Occipital lobe (tissue), 1 donor: ENCODE measurements at regions not wholly inside any gene's neighbourhood (a gene's known extent, or its start where the extent isn't known, plus 50 kb on each side); places are given as distances from the start of the nearest gene placed in this dataset.
"Not testable (repeated sequence)": the region's sequence is repeated elsewhere in the genome, so short reads cannot be mapped to it uniquely, and the experiment has no call there.

Experiments used
- DNase-seq: peaks from one replicate; lab custom pipeline; 2025; lab: John Stamatoyannopoulos, UW

DNA sequence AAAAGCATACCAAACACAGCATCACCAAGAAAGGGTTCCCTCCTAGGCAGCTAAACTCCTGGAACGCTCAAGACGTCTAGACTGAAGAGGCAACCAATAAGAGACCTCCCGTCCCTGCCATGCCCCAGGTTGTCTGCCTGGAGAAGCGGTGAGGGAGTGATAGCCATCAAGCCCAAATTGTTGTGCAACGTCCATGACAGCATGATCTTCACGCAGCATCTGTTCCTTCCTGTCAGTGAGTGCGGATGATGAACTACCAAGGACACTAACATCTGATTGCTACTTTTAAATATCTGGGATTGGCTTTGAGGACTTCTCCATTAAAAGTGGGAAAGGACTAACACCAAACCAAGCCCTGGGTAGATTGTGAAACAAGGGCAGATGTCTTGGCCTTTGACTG lies 149.7 kb downstream of the TXNL1 start:
- no peak for DNase-seq

DNA sequence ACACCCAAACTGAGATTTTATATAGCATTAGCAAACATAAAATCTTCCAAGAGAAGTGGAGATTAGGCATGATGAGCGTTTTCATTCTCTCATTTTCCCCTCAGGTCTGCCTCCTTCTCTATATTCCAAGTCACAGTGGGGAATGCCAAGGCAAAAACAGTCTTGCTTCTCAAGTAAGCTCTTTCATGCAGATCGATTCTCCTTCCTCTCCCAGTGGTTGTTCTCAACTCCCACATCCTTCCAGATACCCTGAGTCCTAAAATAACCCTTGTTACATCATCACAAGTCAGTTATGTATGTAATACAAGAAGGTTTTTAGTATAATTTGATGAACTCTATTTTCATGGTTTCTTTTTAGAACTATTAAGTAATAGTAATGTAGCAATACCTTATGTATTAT lies 150.6 kb downstream of the TXNL1 start:
- DNase-seq: no peak

DNA sequence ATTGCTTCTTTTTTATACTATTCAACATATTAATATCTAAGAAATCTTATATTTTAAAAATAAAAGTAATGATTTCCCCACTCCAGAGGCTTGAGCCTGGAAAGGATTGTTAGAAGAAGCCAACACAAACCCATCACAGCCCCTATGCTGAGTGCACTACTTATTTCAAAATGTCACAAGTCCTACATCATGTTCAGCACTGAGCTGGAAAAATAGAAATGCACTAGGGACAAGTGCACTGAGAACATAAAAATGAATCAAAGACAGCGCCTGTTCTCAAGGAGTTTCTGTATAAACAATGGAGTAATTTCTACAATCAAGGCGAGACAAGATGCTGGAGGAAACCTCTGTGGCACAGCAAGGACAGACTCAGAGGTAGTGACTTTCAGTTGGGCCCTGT lies 155.0 kb downstream of the TXNL1 start:
- DNase-seq: no peak

DNA sequence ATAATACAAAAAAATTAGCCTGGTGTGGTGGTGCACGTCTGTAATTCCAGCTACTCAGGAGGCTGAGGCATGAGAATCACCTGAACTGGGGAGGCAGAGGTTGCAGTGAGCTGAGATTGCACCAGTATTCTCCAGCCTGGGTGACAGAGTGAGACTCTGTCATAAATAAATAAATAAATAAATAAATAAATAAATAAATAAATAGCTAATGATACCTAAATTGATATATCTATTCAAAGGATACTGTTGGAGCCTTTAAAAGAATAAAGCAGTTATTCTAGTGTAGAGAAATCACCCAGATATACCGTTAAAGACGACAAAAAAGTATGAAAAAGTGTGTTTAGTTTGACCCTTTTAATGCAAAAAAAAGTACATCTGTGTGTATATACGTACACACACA lies 155.6 kb downstream of the TXNL1 start:
- not testable (repeated sequence) for DNase-seq

DNA sequence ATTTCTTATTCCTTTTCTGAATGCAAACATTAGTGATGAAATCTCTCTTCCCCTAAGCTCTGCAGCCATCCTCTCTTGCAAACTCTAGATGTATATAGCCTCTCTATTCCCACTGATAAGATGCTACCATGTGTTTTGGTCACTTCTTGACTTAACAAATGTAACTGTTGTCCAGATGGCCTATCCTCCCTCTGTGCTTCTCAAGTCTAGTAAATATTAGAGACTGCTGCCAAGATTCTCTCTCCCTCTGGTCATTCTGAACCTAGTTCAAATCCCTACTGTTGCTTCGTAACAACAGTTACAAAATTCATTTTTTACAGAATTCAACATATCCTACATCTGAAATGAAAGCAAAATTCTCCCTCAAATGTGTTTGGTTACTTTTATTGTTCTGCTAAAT lies 156.6 kb downstream of the TXNL1 start:
- no peak for DNase-seq

DNA sequence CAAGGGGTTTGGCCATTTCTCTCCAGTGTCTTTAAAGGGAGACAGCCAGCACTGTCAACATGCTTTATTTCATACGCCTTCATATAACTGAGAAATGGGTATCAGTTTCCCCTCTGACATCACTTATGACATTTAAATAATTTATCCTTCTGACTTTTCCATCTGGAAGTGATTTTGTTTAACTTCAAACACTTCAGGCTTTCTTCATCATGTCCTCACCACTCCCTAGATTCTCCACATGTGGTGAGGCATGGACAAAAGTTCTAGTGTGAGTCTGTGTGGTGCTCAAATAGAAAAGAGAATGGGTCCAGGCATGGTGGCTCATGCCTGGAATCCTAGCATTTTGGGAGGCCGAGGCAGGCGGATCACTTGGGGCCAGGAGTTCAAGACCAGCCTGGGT lies 158.6 kb downstream of the TXNL1 start:
- no peak for DNase-seq

DNA sequence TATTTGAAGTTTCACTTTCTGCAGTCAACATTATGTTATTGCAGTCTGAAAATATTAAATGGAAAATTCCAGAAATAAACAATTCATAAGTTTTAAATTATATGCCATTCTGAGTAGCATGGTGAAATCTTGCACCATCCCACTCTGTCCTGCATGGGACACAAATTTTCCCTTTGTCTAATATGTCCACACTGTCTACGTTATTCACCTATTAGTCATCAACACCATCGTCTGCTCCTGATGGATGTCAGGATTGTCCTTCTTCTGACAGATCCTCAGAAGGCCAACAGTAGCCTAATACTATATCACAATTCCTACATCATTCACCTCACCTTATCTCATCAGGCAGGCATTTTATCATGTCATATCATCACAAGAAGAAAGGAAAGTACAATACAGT lies 163.1 kb downstream of the TXNL1 start:
- no peak for DNase-seq

DNA sequence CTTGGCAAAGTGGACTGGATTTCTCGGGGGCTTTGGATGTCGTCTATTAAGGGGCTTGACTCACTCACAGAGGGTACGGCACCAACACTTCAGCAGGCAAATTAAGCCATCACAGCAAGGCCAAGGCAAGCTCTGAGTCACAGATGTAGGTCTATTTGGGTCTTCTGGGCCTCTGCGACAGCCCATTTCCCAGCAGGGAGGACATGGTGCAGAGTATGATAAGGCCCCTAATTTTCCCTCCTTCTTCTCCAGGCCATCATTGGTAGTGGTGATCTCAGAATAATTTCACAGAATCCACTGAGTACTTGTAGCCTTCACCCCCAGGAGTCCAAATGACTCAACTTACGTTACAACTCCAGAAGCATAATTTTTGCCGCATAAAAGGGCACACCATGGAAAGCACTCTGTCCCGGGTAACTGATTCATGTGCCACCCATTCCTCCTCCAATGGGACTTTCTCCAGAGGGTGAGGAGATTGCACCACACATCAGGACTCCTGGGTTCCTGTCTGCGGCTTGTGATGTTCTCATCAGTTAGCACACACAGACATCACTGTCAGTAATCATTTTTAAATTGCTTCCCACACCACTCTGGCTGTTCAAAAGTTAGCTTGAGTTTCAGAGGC lies 164.9 kb downstream of the TXNL1 start:
- no peak for DNase-seq

DNA sequence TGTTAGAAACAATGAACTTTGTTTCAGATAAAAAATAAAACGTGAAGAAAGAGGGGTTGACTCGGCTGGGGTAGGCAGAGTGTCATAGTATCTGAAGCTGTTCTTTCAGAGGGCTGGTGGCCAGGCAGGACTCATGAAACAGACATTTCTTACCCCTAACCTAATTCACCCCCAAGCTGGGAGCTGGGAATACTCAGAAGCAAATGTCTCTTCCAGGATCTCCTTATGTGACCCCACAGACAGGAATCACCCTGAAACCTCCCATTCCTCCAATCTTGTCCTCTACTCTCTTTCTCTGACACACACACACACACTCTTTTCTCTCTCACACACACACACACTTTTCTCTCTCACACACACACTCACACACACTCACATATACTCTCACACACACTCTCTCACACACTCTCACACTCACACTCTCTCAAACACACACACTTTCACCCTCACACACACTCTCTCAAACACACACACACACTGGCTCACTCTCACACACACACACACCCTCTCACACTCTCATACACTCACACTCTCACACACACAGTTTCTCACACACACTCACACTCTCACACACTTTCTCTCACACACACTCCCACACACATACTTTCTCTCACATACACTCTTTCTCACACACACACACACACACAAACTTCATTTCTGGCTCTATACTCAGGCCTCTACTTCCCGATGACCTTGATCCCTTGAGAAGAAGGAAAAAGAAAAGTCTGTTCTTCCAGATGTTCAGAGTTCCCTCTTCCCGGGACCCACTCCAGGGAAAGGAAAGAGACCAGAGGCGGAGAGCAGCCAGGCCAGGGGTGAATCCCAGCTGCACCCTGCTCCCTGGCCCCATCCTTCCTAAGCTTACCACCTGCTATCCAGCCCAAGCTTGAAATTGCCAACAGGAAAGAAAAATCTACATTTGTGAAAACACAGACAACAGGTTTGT lies 167.7 kb downstream of the TXNL1 start:
- no peak for DNase-seq

DNA sequence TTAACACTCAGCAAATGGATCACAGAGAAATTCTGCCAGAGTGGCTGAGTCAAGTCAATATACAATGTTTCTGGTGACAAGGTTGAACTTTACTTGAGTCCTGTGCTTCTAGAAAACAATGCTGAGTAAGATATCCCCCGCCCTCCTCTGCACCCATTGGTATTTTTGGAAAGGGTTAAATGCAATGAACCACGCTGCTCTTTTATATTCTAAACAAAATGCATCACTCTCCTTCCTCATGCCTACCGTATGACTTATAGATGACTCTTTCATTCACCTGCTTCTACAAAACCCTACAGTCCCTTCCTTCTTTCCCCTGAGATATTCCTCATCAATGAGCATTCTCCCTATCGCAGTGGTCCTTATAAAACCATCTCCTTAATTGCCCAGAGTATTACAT lies 168.8 kb downstream of the TXNL1 start:
- DNase-seq: no peak

DNA sequence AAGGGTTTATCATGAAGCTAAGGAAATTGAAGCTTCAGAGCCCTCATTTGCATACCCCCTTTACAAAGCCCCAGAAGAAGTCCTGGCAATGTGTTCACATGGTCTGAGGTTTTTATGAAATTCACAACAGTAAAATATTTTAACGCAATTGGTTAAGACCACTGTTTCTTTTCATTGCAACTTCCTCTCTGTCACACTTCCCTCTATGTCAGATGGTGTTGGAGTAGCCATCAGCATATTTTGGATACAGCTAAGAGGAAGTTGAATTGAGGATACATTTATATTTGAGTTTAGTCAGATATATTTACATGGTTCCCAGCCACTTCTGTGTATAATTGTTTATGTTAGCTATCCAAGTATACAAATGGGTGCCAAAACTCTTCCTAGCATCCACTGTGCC lies 170.0 kb downstream of the TXNL1 start:
- no peak for DNase-seq

DNA sequence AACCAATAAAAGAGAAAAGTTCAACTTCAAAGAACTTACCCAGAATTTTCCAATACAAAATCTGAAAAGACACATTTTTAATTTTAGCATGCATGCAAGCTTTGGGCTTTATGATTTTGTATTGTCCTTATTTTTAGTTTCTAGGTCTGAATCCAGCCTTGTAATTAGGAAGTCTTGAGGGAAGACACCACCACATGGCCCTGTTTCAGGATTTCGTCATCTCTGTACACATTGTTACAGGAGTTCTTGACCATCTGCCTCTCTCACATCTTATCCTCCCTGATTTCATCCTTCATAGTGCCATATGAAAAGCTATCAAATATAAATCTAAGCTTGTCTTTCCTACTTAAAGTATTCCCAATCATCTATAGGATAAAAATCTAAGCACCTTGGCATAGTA lies 176.1 kb downstream of the TXNL1 start:
- DNase-seq: no peak

DNA sequence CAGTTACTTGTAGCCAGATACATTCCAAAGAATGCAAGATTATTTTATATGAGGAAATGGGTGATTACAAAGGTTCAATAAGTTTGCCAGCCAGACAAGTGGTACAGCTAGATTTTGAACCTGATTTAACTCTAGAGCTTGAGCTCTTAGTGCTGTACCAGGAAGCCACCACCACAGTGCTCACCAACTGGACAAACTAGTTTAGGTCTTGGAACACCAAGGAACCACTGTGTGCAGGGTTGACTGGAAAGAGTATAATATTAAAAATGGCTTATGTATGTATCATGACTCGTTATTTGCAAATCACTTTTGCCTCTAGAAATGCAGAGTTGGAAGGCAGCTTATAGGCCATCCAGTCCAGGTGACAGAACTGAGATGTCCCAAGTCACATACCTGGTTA lies 177.2 kb downstream of the TXNL1 start:
- DNase-seq: no peak

DNA sequence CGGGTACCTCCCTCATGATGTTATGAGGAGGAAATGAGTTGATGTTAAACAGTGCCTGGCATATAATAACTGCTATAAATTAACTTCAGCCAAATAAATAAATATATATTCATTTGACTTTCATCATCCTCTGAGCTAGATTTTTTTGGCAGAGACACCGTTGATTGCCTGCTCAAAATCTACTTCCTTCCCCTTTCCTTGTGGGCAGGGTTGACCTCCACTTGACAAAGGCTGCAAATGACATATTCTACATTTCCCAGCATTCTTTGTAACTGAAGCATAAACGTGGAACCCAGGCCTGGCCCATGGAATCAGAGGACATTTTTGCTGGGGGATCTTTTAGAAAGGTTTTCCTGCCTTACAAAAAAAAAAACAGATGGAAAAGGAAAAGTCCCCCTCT lies 177.8 kb downstream of the TXNL1 start:
- no peak for DNase-seq

DNA sequence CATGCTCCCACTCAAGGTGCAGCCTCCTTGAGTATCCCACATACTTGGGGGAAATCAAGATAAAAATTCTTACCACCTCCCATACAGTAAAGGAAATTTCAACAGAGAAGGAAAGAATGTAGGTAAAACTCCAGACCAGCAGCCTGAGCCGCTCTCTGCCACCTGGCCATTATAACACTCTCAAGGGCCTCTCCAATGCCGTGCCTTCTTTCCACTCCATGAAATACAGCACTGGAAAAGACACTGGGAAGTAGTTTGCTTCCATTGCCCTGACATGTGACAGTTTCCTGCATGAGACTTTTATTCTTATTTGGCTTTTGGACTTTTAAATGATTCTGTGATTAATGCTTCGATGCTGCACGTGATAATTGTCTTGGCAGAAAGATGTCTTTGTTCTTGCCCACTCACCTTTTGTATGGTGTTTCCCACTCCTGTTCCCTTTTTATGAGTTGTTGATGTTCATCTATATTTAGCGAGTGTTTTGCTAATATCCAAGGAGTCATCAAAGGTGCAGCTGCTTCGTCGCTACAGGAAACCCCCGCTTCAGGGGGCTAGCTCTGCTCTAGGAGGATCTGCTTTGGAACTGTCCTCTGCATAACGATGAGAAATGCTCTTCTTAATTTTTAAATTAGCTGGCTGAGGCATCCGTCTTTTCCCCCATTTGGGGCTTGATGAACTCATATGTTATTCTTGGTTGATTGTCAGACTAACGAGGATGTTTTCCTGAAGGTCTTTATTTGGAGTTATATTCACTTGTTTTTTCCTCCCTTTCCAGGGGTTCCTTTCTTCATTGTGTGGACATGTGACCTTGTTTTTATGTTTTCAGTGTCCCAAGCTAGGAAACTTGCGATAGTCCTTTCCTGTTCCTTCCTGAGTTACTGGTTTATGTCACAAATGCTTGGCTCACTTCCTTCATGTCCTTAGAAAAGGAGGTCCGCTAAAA lies 179.4 kb downstream of the TXNL1 start:
- DNase-seq: no peak

DNA sequence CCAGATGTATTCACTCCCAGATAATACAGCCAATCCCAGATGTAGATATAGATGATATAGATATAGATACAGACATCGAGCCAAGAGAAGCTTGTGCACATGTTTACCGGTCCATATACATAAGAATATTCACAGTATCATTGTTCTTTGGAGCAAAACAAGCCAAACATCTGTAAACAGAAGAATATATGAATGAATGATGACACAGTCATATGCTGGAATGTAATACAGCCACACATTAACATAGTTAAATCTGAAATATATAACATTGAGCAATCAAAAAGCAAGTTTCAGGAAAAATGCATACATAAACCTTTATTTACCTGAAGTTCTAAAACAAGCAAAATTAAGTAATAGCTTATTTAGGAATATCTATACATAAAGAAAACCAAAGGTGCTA lies 182.5 kb downstream of the TXNL1 start:
- DNase-seq: no peak

DNA sequence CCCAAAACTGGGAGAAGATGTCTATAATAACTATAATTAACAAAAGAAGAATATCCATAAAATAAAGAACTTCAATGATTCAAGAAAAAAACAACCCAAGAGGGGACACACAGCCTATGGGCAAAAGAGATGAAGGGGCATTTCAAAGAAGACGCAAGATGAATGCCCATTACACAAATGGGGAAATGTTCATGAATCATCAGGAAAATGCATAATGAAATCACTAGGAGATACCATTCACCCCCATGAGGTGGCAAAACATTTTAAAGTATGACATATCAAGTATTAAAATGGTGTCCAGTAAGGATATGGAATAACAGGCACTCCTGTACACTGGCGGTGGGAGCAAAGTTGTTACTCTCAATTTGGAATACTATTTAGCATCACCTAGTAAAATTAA lies 183.3 kb downstream of the TXNL1 start:
- DNase-seq: no peak

DNA sequence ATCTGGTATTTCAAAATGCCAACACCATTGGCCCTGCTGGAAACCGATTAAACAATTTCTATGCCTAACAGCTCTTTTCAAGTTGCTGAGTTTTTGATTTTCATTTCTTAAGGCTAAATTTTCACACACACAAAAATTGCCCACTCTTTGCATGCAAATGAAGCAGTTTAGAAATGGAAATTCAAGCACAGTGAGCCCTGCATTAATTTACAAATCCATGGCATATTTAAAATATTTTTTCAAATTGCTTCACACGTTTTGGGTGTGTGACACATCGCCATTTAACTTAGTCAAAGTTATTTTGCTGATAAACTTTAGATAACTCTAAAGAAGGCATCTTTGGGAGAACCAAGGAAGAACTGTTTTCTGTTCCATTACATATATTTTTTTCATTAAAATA lies 184.8 kb downstream of the TXNL1 start:
- no peak for DNase-seq

DNA sequence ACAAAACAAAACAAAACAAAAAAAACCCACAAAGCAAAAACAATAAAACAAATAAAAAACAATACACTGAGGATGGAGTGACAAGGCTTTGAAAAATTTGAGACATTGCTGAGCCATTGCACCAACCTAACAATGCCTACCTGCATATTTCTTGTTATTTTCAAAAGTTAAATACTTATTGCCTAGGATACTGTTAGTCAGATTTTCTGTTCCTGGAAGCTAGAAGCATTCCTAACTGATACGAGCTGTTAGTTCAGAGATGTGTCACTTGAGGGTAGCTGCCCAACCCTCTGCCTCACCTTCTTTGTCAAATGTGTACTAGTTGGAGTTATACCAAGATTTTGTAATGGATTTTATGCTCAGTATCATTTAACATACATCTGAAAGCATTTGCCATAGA lies 187.2 kb downstream of the TXNL1 start:
- no peak for DNase-seq

DNA sequence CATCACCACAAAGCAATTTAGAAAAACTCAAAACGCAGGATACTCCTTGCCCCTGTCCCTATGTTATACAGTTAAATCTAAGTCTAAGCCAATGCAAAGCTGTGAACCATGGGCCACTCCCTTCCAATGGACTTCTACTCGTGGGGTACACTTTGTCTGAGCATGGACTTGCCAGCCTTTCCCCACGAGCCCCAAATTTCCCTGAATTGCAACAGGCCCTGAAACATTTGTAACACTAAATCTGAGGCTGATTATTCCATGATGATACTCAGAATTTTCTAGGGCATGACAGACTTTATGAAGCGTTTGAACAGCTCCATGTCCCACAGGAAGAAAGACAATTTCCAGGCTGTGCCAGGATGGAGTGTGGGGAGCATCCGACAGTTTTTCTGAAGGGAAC lies 189.6 kb downstream of the TXNL1 start:
- no peak for DNase-seq

DNA sequence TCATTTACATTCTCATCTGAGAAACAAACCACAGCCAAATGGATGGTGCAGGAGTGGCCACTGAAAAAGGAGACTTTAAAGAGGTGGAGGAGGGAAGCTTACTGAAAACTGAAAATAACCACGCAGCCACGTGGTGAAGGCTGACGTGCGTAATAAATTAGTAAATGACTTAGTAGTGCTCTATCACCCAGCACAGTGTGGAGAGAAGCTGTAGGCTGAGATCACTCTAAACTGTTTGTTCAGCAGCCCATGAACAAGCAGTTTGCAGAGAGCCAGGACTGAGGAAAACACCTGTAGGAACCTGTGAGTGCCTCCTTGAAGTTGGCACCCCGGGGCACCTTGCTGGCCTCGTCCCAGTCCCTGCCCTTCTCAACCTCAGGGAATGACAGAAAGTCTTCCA lies 193.0 kb downstream of the TXNL1 start:
- DNase-seq: no peak

DNA sequence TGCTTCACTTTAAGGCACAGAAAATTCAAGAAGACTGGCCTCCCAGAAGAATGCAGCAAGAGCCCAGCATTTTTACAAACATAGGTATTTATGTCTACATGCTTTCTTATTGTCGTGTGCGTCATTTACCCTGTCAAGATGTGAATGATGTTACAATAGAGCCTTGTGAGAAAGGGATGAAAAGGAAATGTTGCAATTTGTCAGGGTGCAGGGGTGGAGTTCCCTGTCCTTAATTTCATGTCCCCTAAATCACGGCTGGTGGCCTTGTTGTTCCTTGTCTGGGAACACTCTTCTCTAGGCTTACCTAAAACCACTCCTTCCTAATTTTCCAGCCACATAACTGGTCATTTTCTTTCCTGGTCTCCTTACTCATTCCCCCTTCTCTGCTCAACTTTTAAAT lies 194.2 kb downstream of the TXNL1 start:
- no peak for DNase-seq
